ENCODE measurements at regions not wholly inside any gene's neighbourhood (a gene's known extent, or its start where the extent isn't known, plus 50 kb on each side); places are given as distances from the start of the nearest gene placed in this dataset.
A peak's percentile ranks its signal among the peaks of the same experiment; 100 is the strongest.

- no peak for DNase-seq
These were observed 194.7 kb upstream of the FMN2 start for GRCh38 chr1:239896980-239897379.

GRCh38 chr1:239897458-239897857 lies 194.2 kb upstream of the FMN2 start:
- DNase-seq, result peak; percentile 3

- DNase-seq, result peak; percentile 93
These were observed 193.5 kb upstream of the FMN2 start for GRCh38 chr1:239898062-239898730.

GRCh38 chr1:239899747-239900146 lies 191.9 kb upstream of the FMN2 start:
- DNase-seq, result no peak

- DNase-seq, result no peak
These were observed 185.3 kb upstream of the FMN2 start for GRCh38 chr1:239906394-239906793.

GRCh38 chr1:239909898-239910297 lies 181.8 kb upstream of the FMN2 start:
- no peak for DNase-seq

GRCh38 chr1:239912471-239912870 lies 179.2 kb upstream of the FMN2 start:
- DNase-seq, result no peak

- no peak for DNase-seq
These were observed 178.5 kb upstream of the FMN2 start for GRCh38 chr1:239913141-239913585.

GRCh38 chr1:239914751-239915231 lies 176.9 kb upstream of the FMN2 start:
- peak; percentile 33 for DNase-seq

GRCh38 chr1:239918634-239919033 lies 173.0 kb upstream of the FMN2 start:
- no peak for DNase-seq

- DNase-seq, result no peak
These were observed 171.5 kb upstream of the FMN2 start for GRCh38 chr1:239920214-239920613.

GRCh38 chr1:239922778-239923522 lies 168.7 kb upstream of the FMN2 start:
- DNase-seq, result no peak

GRCh38 chr1:239924741-239925350 lies 166.8 kb upstream of the FMN2 start:
- no peak for DNase-seq

GRCh38 chr1:239926184-239926583 lies 165.5 kb upstream of the FMN2 start:
- DNase-seq, result no peak

GRCh38 chr1:239929317-239929716 lies 162.4 kb upstream of the FMN2 start:
- DNase-seq, result no peak

- no peak for DNase-seq
These were observed 160.9 kb upstream of the FMN2 start for GRCh38 chr1:239930686-239931262.

- no peak for DNase-seq
These were observed 160.3 kb upstream of the FMN2 start for GRCh38 chr1:239931341-239931740.

- no peak for DNase-seq
These were observed 152.1 kb upstream of the FMN2 start for GRCh38 chr1:239939602-239940001.

- no peak for DNase-seq
These were observed 147.9 kb upstream of the FMN2 start for GRCh38 chr1:239943761-239944160.

- no peak for DNase-seq
These were observed 147.0 kb upstream of the FMN2 start for GRCh38 chr1:239944666-239945065.

GRCh38 chr1:239947801-239948200 lies 143.9 kb upstream of the FMN2 start:
- DNase-seq, result no peak

- DNase-seq, result peak; percentile 92
These were observed 140.1 kb upstream of the FMN2 start for GRCh38 chr1:239951511-239952140.

Measured in eye (tissue), 1 donor.